ENCODE measurements at regions not wholly inside any gene's neighbourhood (a gene's known extent, or its start where the extent isn't known, plus 50 kb on each side); places are given as distances from the start of the nearest gene placed in this dataset.

GRCh38 chr12:46452061-46452615 lies 79.6 kb upstream of the SLC38A2 start:
- Histone ChIP-seq H3K36me3 (ENCODE audit: control insufficient read depth in 1 of 2, insufficient read depth in 2 of 2, low read length in 2 of 2) (no peaks in the 10 kb centered on the region), H3K9me3 (ENCODE audit: control insufficient read depth in 1 of 2, low read length in 2 of 2) (no peaks in the 10 kb centered on the region), H3K27me3 (ENCODE audit: low read depth, low read length) (no peaks in the 10 kb centered on the region), H3K27ac (ENCODE audit: low read length) (no peak overlapping the region), H3K4me1 (ENCODE audit: control insufficient read depth in 1 of 2, insufficient read depth in 2 of 2, low read length in 2 of 2) (peaks cover 12 to 15% of the 10 kb centered on the region in 2 donors), H3K4me3 (ENCODE audit: low read depth in 1 of 2, low read length in 2 of 2) (no peak overlapping the region)

DNA sequence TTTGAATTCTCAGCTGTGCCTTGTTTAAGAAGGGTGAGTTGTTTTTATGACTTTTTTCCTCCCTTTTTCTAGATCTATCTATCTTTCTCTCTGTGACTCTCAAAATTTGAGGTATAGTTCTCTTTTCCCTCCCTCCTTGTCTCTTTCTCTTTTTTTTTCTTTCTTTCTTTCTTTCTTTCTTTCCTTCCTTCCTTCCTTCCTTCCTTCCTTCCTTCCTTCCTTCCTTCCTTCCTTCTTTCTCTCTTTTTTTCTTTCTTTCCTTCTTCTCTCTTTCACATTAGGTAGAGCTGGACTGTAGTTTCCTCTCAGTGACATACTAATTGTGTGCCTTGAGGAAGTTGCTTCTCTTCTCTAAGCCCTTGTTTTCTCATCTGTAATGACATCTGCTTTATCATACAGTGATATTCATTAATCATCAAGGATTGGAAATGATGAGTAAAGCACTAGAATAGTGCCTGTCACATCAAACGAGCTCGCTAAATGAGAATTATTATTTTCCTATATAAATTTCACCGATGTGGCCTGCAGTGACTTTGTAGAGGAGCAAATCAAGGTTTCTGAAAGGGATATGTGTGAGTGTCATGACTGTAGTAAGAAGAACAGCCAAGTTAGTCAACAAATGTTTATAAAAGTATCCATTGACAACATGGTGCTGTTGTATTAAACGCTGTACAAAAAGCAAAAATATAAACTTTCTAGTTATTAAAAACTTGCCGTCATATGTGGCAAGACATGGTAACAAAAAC lies 78.9 kb upstream of the SLC38A2 start:
- Histone ChIP-seq H3K4me3 (ENCODE audit: low read depth in 1 of 2, low read length in 2 of 2) (no peak overlapping the region), H3K27ac (ENCODE audit: low read length) (no peak overlapping the region), H3K4me1 (ENCODE audit: control insufficient read depth in 1 of 2, insufficient read depth in 2 of 2, low read length in 2 of 2) (peaks cover 11 to 14% of the 10 kb centered on the region in 2 donors), H3K27me3 (ENCODE audit: low read depth, low read length) (no peaks in the 10 kb centered on the region), H3K9me3 (ENCODE audit: control insufficient read depth in 1 of 2, low read length in 2 of 2) (no peaks in the 10 kb centered on the region), H3K36me3 (ENCODE audit: control insufficient read depth in 1 of 2, insufficient read depth in 2 of 2, low read length in 2 of 2) (no peaks in the 10 kb centered on the region)

GRCh38 chr12:46450279-46450748 lies 77.7 kb upstream of the SLC38A2 start:
- Histone ChIP-seq H3K4me1 (ENCODE audit: control insufficient read depth in 1 of 2, insufficient read depth in 2 of 2, low read length in 2 of 2) (peaks cover 7 to 9% of the 10 kb centered on the region in 2 donors), H3K27me3 (ENCODE audit: low read depth, low read length) (no peaks in the 10 kb centered on the region), H3K9me3 (ENCODE audit: control insufficient read depth in 1 of 2, low read length in 2 of 2) (no peaks in the 10 kb centered on the region), H3K36me3 (ENCODE audit: control insufficient read depth in 1 of 2, insufficient read depth in 2 of 2, low read length in 2 of 2) (no peaks in the 10 kb centered on the region), H3K27ac (ENCODE audit: low read length) (no peak overlapping the region), H3K4me3 (ENCODE audit: low read depth in 1 of 2, low read length in 2 of 2) (no peak overlapping the region)

DNA sequence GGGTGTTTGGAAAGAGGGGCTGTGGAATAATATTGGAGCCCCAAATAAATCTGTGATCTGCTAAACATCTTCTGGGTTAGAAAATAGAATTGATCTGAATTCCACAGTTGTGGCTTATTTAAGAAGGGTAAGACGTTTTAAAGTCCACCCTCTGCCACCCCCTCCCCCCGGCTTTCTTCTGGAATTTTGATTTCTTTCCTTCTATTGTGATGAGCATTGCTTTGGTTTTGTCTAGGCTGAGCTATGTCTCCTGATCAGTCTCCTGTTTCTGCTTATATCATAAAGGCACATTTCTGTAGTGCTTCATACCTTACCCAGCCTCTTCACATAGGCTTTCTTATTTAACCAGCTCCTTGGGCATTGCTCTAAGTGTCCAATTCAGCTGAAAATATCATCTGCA lies 77.3 kb upstream of the SLC38A2 start:
- Histone ChIP-seq H3K27me3 (ENCODE audit: low read depth, low read length) (no peaks in the 10 kb centered on the region), H3K4me3 (ENCODE audit: low read depth in 1 of 2, low read length in 2 of 2) (no peak overlapping the region), H3K27ac (ENCODE audit: low read length) (no peak overlapping the region), H3K4me1 (ENCODE audit: control insufficient read depth in 1 of 2, insufficient read depth in 2 of 2, low read length in 2 of 2) (peaks cover 7 to 9% of the 10 kb centered on the region in 2 donors), H3K9me3 (ENCODE audit: control insufficient read depth in 1 of 2, low read length in 2 of 2) (no peaks in the 10 kb centered on the region), H3K36me3 (ENCODE audit: control insufficient read depth in 1 of 2, insufficient read depth in 2 of 2, low read length in 2 of 2) (no peaks in the 10 kb centered on the region)

- Histone ChIP-seq H3K27ac (ENCODE audit: low read length) (no peak overlapping the region), H3K4me3 (ENCODE audit: low read depth in 1 of 2, low read length in 2 of 2) (no peak overlapping the region), H3K36me3 (ENCODE audit: control insufficient read depth in 1 of 2, insufficient read depth in 2 of 2, low read length in 2 of 2) (no peaks in the 10 kb centered on the region), H3K27me3 (ENCODE audit: low read depth, low read length) (no peaks in the 10 kb centered on the region), H3K9me3 (ENCODE audit: control insufficient read depth in 1 of 2, low read length in 2 of 2) (no peaks in the 10 kb centered on the region), H3K4me1 (ENCODE audit: control insufficient read depth in 1 of 2, insufficient read depth in 2 of 2, low read length in 2 of 2) (peaks cover 7 to 9% of the 10 kb centered on the region in 2 donors)
Measured at GRCh38 chr12:46449316-46449715, 76.7 kb upstream of the SLC38A2 start.

DNA sequence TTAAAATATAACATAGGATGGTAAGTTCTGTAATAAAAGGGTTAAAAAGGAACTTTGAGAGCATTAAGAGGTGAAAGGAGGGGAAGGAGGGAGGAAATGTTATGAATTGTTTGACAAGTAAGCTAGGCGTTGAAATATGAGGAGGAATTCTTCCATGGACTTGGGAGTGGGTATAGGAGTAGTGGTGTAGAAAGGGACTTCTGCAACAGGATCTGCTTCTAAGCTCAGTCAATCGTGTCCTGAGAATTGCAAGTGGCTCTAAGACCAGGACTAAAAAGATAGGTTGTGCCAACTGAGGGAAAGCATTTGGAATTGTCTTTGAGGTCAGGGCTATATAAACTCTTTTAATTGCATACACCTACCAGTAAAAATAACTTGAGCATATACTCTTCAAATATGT lies 74.1 kb upstream of the SLC38A2 start:
- Histone ChIP-seq H3K27ac (ENCODE audit: low read length) (no peak overlapping the region), H3K4me3 (ENCODE audit: low read depth in 1 of 2, low read length in 2 of 2) (no peak overlapping the region), H3K27me3 (ENCODE audit: low read depth, low read length) (no peaks in the 10 kb centered on the region), H3K9me3 (ENCODE audit: control insufficient read depth in 1 of 2, low read length in 2 of 2) (no peaks in the 10 kb centered on the region), H3K36me3 (ENCODE audit: control insufficient read depth in 1 of 2, insufficient read depth in 2 of 2, low read length in 2 of 2) (no peaks in the 10 kb centered on the region), H3K4me1 (ENCODE audit: control insufficient read depth in 1 of 2, insufficient read depth in 2 of 2, low read length in 2 of 2) (peaks cover 7 to 9% of the 10 kb centered on the region in 2 donors)

GRCh38 chr12:46445551-46446235 lies 73.1 kb upstream of the SLC38A2 start:
- Histone ChIP-seq H3K4me1 (ENCODE audit: control insufficient read depth in 1 of 2, insufficient read depth in 2 of 2, low read length in 2 of 2) (peaks cover 7 to 8% of the 10 kb centered on the region in 2 donors), H3K27ac (ENCODE audit: low read length) (no peak overlapping the region), H3K36me3 (ENCODE audit: control insufficient read depth in 1 of 2, insufficient read depth in 2 of 2, low read length in 2 of 2) (no peaks in the 10 kb centered on the region), H3K9me3 (ENCODE audit: control insufficient read depth in 1 of 2, low read length in 2 of 2) (no peaks in the 10 kb centered on the region), H3K4me3 (ENCODE audit: low read depth in 1 of 2, low read length in 2 of 2) (no peak overlapping the region), H3K27me3 (ENCODE audit: low read depth, low read length) (no peaks in the 10 kb centered on the region)

DNA sequence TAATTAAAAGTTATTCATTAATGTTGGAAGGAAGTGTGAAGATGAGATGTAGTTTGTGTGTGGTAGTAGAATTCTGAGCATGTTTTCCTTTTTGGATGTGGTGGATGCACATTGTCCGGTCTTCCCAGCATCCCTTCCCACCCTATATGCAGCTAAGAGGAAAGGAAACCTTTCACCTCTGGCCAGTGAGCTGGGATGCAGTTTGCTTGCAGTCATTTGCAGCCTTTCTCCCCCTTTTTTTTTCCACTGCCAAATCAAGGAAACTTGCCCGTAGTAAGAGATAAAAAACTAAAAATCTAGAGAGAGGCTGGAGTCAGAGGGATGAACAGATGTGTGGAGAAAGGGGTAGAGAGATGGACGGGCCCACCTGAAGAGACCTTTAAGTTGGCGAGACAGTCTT lies 72.5 kb upstream of the SLC38A2 start:
- H3K27ac ChIP-seq (ENCODE audit: low read length) = no peak overlapping the region
- H3K27me3 ChIP-seq (ENCODE audit: low read depth, low read length) = no peaks in the 10 kb centered on the region
- H3K4me1 ChIP-seq (ENCODE audit: control insufficient read depth in 1 of 2, insufficient read depth in 2 of 2, low read length in 2 of 2) = peaks cover 2 to 3% of the 10 kb centered on the region in 2 donors
- H3K9me3 ChIP-seq (ENCODE audit: control insufficient read depth in 1 of 2, low read length in 2 of 2) = no peaks in the 10 kb centered on the region
- H3K4me3 ChIP-seq (ENCODE audit: low read depth in 1 of 2, low read length in 2 of 2) = no peak overlapping the region
- no peaks in the 10 kb centered on the region for H3K36me3 ChIP-seq (ENCODE audit: control insufficient read depth in 1 of 2, insufficient read depth in 2 of 2, low read length in 2 of 2)

GRCh38 chr12:46443594-46444263 lies 71.2 kb upstream of the SLC38A2 start:
- H3K27ac ChIP-seq (ENCODE audit: low read length) = no peak overlapping the region
- H3K4me3 ChIP-seq (ENCODE audit: low read depth in 1 of 2, low read length in 2 of 2) = no peak overlapping the region
- no peaks in the 10 kb centered on the region for H3K36me3 ChIP-seq (ENCODE audit: control insufficient read depth in 1 of 2, insufficient read depth in 2 of 2, low read length in 2 of 2)
- no peaks in the 10 kb centered on the region for H3K9me3 ChIP-seq (ENCODE audit: control insufficient read depth in 1 of 2, low read length in 2 of 2)
- H3K27me3 ChIP-seq (ENCODE audit: low read depth, low read length) = no peaks in the 10 kb centered on the region
- H3K4me1 ChIP-seq (ENCODE audit: control insufficient read depth in 1 of 2, insufficient read depth in 2 of 2, low read length in 2 of 2) = no peaks in the 10 kb centered on the region

GRCh38 chr12:46442738-46443137 lies 70.2 kb upstream of the SLC38A2 start:
- Histone ChIP-seq H3K36me3 (ENCODE audit: control insufficient read depth in 1 of 2, insufficient read depth in 2 of 2, low read length in 2 of 2) (no peaks in the 10 kb centered on the region), H3K9me3 (ENCODE audit: control insufficient read depth in 1 of 2, low read length in 2 of 2) (no peaks in the 10 kb centered on the region), H3K4me1 (ENCODE audit: control insufficient read depth in 1 of 2, insufficient read depth in 2 of 2, low read length in 2 of 2) (no peaks in the 10 kb centered on the region), H3K27ac (ENCODE audit: low read length) (no peak overlapping the region), H3K27me3 (ENCODE audit: low read depth, low read length) (no peaks in the 10 kb centered on the region), H3K4me3 (ENCODE audit: low read depth in 1 of 2, low read length in 2 of 2) (no peak overlapping the region)

GRCh38 chr12:46442239-46442638 lies 69.7 kb upstream of the SLC38A2 start:
- Histone ChIP-seq H3K9me3 (ENCODE audit: control insufficient read depth in 1 of 2, low read length in 2 of 2) (no peaks in the 10 kb centered on the region), H3K27me3 (ENCODE audit: low read depth, low read length) (no peaks in the 10 kb centered on the region), H3K27ac (ENCODE audit: low read length) (no peak overlapping the region), H3K4me1 (ENCODE audit: control insufficient read depth in 1 of 2, insufficient read depth in 2 of 2, low read length in 2 of 2) (no peaks in the 10 kb centered on the region), H3K4me3 (ENCODE audit: low read depth in 1 of 2, low read length in 2 of 2) (no peak overlapping the region), H3K36me3 (ENCODE audit: control insufficient read depth in 1 of 2, insufficient read depth in 2 of 2, low read length in 2 of 2) (no peaks in the 10 kb centered on the region)
